ENCODE measurements at regions not wholly inside any gene's neighbourhood (a gene's known extent, or its start where the extent isn't known, plus 50 kb on each side); places are given as distances from the start of the nearest gene placed in this dataset.

DNA sequence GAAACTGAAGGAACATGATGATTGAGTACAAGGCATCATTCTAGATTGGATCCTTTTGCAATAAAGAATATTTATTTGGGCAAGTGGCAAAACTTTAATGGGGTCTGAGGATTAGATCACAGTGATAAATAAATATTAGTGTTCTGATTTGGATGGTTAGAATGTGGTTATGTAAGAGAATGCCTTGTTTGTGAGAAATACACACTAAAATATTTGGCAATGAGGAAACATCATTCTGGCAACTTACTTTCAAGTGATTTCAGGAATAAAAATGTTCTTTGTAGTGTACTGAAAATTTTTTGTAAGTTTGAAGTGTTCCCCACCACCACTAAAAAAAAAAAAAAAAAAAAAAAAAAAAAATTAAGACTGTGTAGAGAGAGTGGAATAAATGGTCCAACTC lies 185.1 kb upstream of the NEBL start:
- TF ChIP-seq TAF1 (IDR thresholded peaks at IDR 0.05; ENCODE audit: borderline replicate concordance, low read depth, low read length) (no peak), POLR2AphosphoS5 (IDR thresholded peaks at IDR 0.05; ENCODE audit: low read depth, low read length) (no peak), POLR2A (IDR thresholded peaks at IDR 0.05; ENCODE audit: low read depth, low read length) (no peak)
- no peak for FAIRE-seq
- DNase-seq (ENCODE audit: insufficient read length), result no peak

DNA sequence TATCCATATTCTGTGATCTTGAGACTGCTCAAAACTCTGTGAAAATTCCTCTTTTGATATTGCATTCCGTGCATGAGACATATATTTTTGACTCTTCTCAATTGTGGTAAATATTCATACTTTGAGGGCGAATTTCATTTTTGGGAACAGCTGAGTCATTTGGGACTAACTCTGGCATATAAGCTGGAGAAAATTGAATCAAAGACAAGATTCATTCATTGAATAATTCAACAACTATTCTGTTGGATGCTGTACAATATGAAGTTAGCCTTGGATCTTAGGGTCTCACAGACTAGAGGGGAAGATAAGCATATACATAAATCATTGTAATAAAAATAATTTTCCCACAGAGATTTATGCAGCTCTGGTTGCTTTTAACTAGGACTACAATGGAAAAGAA lies 183.2 kb upstream of the NEBL start:
- no peak for TF ChIP-seq TAF1 (IDR thresholded peaks at IDR 0.05; ENCODE audit: borderline replicate concordance, low read depth, low read length)
- TF ChIP-seq POLR2A (IDR thresholded peaks at IDR 0.05; ENCODE audit: low read depth, low read length), result no peak
- no peak for TF ChIP-seq POLR2AphosphoS5 (IDR thresholded peaks at IDR 0.05; ENCODE audit: low read depth, low read length)
- DNase-seq (ENCODE audit: insufficient read length) (no peak), FAIRE-seq (no peak)

DNA sequence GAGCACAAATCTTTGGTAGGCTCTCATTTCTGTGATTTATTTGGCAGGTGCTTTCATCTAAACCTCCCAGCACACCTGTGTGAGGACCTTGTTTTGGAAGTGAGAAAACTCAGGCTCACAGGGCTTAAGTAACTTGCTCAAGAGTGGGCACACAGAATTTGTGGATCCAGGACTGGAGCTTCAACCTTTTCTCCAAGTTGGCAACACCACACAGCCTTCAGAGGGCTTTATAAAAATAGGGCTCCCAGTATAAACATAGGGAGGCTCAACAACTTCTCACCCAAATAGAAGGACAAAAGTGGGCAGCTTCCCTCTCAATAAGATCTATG lies 182.2 kb upstream of the NEBL start:
- FAIRE-seq (no peak), DNase-seq (ENCODE audit: insufficient read length) (no peak)
- TF ChIP-seq TAF1 (IDR thresholded peaks at IDR 0.05; ENCODE audit: borderline replicate concordance, low read depth, low read length) (no peak), POLR2AphosphoS5 (IDR thresholded peaks at IDR 0.05; ENCODE audit: low read depth, low read length) (no peak), POLR2A (IDR thresholded peaks at IDR 0.05; ENCODE audit: low read depth, low read length) (no peak)

DNA sequence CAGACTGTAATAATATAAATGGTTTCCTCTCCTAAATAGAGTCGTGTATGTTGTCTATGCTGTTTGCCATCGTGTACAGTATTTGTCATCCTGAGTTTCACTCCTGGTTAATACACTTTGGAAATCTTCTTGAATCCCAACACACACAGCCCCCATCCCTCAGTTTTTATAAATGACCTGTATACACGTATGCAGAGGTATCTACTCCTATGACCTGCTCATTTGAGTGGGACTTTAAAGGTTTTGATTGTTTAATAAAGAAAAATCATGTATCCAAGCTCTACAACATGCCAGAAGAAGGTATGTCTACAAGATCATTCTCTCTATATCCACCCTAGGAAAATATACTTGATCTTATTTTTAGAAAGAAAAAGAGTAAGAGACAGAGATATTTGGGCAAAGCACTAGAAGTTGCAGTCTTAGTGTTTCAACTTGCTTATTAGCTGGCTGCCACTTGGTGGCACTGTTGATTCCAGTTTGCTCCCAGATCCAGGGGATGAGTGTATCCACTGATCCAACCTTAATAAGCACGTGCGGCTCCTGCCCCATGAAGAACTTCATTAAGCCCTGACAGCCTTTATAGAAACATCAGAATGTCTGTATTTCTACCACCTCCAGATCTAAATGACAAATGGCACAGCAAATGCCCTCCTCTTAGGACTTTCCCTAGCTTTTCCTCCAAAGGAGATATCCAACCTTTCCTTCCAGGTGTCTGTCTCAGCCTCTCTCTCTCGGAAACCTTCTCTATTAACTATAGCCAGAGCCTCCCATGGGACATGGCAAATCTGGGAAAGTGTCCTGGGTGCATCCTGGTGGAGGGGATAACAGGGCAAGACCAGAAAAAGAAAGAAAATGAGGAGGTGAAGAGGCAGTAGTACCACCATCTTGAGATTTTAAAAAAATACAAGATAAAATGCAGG lies 181.6 kb upstream of the NEBL start:
- FAIRE-seq (peak; percentile 77), DNase-seq (ENCODE audit: insufficient read length) (no peak)
- TF ChIP-seq POLR2AphosphoS5 (IDR thresholded peaks at IDR 0.05; ENCODE audit: low read depth, low read length), result no peak
- TF ChIP-seq TAF1 (IDR thresholded peaks at IDR 0.05; ENCODE audit: borderline replicate concordance, low read depth, low read length), result no peak
- TF ChIP-seq POLR2A (IDR thresholded peaks at IDR 0.05; ENCODE audit: low read depth, low read length), result no peak

DNA sequence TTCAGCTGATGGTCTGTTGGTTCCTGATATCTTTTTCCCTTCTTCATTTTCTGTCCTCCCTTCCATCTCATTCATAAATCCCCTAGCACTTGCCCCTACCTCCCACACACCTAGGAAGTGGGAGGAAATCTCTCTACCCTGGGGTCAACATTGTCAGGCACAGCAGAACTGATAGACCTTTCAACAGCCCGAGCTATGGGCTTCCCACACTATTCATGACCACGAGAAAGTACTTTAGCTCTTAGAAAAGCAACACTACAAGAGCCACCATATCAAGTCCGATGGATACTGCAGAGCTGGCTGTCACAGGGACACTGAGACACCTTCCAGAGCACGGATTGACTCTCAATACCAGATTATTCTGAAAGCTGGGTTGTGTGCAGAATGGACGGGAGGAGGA lies 180.6 kb upstream of the NEBL start:
- FAIRE-seq, result no peak
- no peak for DNase-seq (ENCODE audit: insufficient read length)
- TF ChIP-seq POLR2AphosphoS5 (IDR thresholded peaks at IDR 0.05; ENCODE audit: low read depth, low read length), result no peak
- TF ChIP-seq TAF1 (IDR thresholded peaks at IDR 0.05; ENCODE audit: borderline replicate concordance, low read depth, low read length), result no peak
- no peak for TF ChIP-seq POLR2A (IDR thresholded peaks at IDR 0.05; ENCODE audit: low read depth, low read length)

DNA sequence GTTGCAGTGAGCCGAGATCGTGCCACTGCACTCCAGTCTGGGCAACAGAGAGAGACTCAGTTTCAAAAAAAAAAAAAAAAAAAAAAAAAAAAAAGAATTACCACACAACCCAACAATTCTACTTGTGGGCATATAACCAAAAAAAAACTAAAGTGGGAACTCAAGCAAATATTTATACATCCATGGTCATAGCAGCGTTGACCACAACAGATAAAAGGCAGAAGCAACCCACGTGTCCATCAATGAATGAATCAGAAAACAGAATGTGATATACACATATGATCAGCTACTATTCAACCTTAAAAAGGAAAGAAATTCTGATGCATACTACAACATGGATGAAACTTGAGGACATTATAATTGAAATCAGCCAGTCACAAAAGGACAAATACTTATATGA lies 179.3 kb upstream of the NEBL start:
- no peak for DNase-seq (ENCODE audit: insufficient read length)
- TF ChIP-seq TAF1 (IDR thresholded peaks at IDR 0.05; ENCODE audit: borderline replicate concordance, low read depth, low read length), result no peak
- no peak for TF ChIP-seq POLR2AphosphoS5 (IDR thresholded peaks at IDR 0.05; ENCODE audit: low read depth, low read length)
- no peak for TF ChIP-seq POLR2A (IDR thresholded peaks at IDR 0.05; ENCODE audit: low read depth, low read length)
- FAIRE-seq, result no peak

DNA sequence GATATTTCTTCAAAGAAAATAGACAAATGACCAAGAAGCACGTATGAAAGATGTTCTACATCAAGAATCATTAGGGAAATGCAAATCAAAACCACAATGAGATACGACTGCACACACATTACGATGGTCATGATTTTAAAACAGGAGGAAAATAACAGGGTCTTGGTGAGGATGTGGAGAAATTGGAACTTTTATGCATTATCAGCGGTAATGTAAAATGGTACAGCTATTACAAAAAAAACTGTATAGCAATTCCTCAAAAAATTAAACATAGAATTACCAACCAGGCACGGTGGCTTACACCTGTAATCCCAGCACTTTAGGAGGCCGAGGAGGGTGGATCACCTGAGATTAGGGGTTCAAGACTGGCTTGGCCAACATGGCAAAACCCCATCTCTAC lies 178.8 kb upstream of the NEBL start:
- TF ChIP-seq POLR2AphosphoS5 (IDR thresholded peaks at IDR 0.05; ENCODE audit: low read depth, low read length), result no peak
- TF ChIP-seq TAF1 (IDR thresholded peaks at IDR 0.05; ENCODE audit: borderline replicate concordance, low read depth, low read length), result no peak
- TF ChIP-seq POLR2A (IDR thresholded peaks at IDR 0.05; ENCODE audit: low read depth, low read length), result no peak
- DNase-seq (ENCODE audit: insufficient read length) (no peak), FAIRE-seq (no peak)

DNA sequence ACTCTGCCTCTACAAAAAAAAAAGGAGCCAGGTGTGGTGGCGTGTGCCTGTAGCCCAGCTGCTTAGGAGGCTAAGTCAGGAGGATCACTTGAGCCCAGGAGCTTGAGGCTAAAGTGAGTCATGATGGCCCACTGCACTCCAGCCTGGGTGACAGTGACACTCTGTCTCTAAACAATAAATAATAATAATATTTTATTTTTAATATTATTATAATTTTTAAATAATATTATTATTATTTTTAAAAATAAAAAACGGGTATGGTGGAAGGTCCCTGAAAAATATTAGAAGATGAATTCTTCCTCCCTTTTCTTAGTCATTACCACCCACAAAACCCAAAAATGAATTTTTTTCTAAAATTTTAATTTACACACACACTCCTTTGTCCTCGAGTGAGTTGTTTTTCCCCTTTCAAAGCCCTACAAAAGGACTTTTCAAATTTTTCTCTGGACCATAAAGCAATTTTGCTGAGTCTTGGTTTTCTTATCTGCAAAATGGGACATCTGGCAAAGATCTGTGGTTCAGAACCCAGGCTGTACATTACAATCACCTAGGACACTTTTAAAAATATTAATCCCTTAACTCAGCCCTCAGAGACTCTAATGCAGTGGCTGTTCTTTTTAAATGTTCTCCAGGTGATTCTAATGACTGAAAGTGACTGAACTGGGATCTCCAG lies 174.0 kb upstream of the NEBL start:
- DNase-seq (ENCODE audit: insufficient read length), result no peak
- no peak for TF ChIP-seq TAF1 (IDR thresholded peaks at IDR 0.05; ENCODE audit: borderline replicate concordance, low read depth, low read length)
- no peak for TF ChIP-seq POLR2AphosphoS5 (IDR thresholded peaks at IDR 0.05; ENCODE audit: low read depth, low read length)
- no peak for TF ChIP-seq POLR2A (IDR thresholded peaks at IDR 0.05; ENCODE audit: low read depth, low read length)
- no peak for FAIRE-seq

DNA sequence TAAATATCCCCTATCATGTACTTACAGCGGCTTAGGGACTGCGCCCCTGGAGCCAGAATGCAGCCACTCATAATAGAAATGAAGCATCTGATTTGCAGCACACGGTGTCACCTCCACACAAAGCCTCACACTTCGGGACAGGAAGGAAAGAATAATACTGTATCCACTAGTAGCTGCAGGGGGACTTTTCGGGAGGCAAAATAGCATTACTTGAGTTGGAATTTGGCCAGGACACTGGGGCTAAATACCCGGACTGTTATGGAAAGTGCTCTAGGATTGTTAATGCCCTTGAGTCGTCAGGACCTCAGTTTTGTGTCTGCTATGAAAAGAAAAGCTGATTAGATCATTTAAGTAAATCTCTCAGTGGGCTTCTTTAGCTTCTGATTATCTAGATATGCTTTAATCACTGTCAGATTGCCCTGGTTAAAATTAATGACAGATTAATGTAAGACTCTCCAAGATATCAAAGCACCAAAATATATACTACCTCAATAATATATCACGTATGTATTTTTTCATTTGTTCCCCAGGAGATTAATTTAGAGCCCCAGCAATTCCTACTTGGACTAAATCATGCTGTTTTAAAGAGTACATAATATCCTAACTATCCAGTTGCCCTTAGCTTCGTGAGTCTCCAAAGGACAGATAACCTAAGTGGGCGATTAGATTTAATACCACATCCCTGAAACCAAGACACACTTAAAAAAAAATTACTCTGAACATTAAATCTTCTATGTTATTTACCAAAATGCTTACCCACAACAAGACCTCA lies 173.0 kb upstream of the NEBL start:
- no peak for FAIRE-seq
- no peak for DNase-seq (ENCODE audit: insufficient read length)
- TF ChIP-seq TAF1 (IDR thresholded peaks at IDR 0.05; ENCODE audit: borderline replicate concordance, low read depth, low read length), result no peak
- no peak for TF ChIP-seq POLR2A (IDR thresholded peaks at IDR 0.05; ENCODE audit: low read depth, low read length)
- TF ChIP-seq POLR2AphosphoS5 (IDR thresholded peaks at IDR 0.05; ENCODE audit: low read depth, low read length), result no peak

DNA sequence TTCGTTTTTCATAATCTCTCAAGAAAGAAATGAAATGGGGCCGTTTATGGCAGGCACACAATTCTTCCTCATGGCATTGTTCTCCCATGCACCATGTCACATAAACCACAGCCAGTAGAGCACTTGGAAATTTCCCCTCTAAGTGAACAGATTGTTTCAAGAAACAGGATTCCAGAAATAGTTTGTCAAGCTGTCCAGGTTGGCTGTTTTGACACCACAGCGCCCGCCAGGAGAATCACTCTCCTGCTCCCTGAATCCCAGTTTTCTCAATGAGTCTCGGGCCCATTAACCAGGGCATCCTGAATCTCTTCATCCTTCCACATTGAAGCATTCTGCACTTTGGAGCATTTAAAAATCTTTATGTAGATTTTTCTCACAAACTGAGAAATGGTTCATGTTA lies 172.2 kb upstream of the NEBL start:
- DNase-seq (ENCODE audit: insufficient read length) (no peak), FAIRE-seq (no peak)
- TF ChIP-seq TAF1 (IDR thresholded peaks at IDR 0.05; ENCODE audit: borderline replicate concordance, low read depth, low read length) (no peak), POLR2AphosphoS5 (IDR thresholded peaks at IDR 0.05; ENCODE audit: low read depth, low read length) (no peak), POLR2A (IDR thresholded peaks at IDR 0.05; ENCODE audit: low read depth, low read length) (no peak)

DNA sequence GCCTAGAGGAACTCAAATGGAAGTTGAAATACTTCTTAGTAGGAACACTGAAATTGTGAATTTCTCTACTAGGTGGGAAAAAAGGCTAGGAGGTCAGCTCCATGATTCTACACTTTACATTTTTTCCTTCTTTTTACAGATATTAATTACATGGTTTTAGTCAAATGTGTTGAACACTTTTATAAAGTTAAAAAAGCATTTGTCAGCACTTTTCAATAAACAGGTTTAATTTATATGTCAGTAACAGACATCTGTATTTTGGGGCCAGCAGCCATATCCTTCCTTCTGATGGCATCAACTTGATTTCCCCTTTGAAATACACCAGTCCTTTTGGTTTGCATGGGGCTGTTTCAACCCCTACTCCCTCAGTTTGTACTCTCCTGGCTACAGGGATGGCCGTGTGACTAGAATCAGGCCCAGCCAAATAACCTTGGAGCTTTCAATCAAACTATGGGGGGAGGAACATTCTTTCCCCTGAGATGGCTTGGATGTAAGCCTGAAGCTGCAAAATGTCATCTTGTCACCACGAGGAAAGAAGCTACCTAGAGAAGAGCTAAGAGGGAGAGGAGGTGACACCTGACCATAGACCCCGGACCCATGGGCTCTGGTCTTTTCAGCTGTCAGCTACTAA lies 171.0 kb upstream of the NEBL start:
- FAIRE-seq (no peak), DNase-seq (ENCODE audit: insufficient read length) (no peak)
- TF ChIP-seq TAF1 (IDR thresholded peaks at IDR 0.05; ENCODE audit: borderline replicate concordance, low read depth, low read length) (no peak), POLR2A (IDR thresholded peaks at IDR 0.05; ENCODE audit: low read depth, low read length) (no peak), POLR2AphosphoS5 (IDR thresholded peaks at IDR 0.05; ENCODE audit: low read depth, low read length) (no peak)
